ENCODE measurements at regions not wholly inside any gene's neighbourhood (a gene's known extent, or its start where the extent isn't known, plus 50 kb on each side); places are given as distances from the start of the nearest gene placed in this dataset.

DNA sequence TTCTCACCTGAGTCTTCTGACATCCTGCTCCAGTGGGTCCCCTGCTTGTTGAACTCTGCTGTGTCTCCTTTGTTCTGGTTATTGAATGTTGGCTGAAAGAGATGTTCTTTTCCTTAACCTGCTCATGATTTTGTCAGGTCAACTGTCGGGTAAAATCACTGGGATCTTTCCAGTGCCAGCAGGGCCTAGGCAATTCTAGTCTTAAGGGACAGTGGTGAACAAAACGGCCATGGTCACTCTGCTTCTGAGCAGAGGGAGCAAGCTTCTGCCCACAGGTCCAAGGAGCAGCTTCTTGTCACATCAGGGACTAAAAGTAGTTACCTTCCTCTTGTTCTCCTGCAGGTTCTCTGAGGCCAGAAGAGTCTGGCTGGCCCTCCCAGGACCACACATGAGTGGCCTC, 65.6 kb downstream of the SEC61B start:
- Histone ChIP-seq H2BK12ac (ENCODE audit: insufficient read length, low read depth, low read length) (no peak overlapping the region), H4K8ac (replicated peaks; ENCODE audit: insufficient read length, low read depth, low read length) (no peak overlapping the region)

More for the DNA sequence above, 65.6 kb downstream of the SEC61B start:
- Histone ChIP-seq H2BK20ac (ENCODE audit: low read depth, low read length, poor library complexity, severe bottlenecking) (no peak overlapping the region), H2AFZ (ENCODE audit: low read length) (no peak overlapping the region), H3K56ac (ENCODE audit: insufficient read length, low read depth, low read length) (no peak overlapping the region), H3K27ac (ENCODE audit: insufficient read length, low read depth, low read length) (no peak overlapping the region), H3K9me3 (ENCODE audit: control insufficient read depth, low read depth, low read length) (no peaks in the 10 kb centered on the region), H3K4me1 (ENCODE audit: insufficient read depth, low read length) (no peaks in the 10 kb centered on the region), H3K23me2 (ENCODE audit: insufficient read length, low read depth, low read length, poor library complexity, severe bottlenecking) (no peaks in the 10 kb centered on the region), H2BK120ac (ENCODE audit: low read depth, low read length, poor library complexity, severe bottlenecking) (no peak overlapping the region), H2BK5ac (ENCODE audit: insufficient read length, low read length) (no peak overlapping the region), H3K27me3 (ENCODE audit: insufficient read depth, low read length) (no peaks in the 10 kb centered on the region; the same call in 1 of the 2 replicates), H3K4ac (ENCODE audit: low read depth, low read length) (no peak overlapping the region), H3K14ac (ENCODE audit: insufficient read depth, low read length) (no peak overlapping the region; the same call in 1 of the 2 replicates), H3K18ac (ENCODE audit: insufficient read length, low read depth, low read length) (no peak overlapping the region), H4K91ac (ENCODE audit: insufficient read length, low read depth, low read length) (no peak overlapping the region), H3K79me1 (ENCODE audit: insufficient read depth, low read depth, low read length, poor library complexity, severe bottlenecking) (no peaks in the 10 kb centered on the region), H3K79me2 (ENCODE audit: insufficient read depth, low read length) (no peaks in the 10 kb centered on the region; the same call in 1 of the 2 replicates), H4K20me1 (ENCODE audit: control insufficient read depth, insufficient read depth, insufficient read length) (no peaks in the 10 kb centered on the region), H3K23ac (ENCODE audit: insufficient read length, low read depth, low read length) (no peak overlapping the region), H3K9ac (ENCODE audit: extremely low read depth, insufficient read length, low read length) (no peak overlapping the region), H2AK5ac (ENCODE audit: insufficient read length, low read length) (no peak overlapping the region), H3K4me2 (ENCODE audit: insufficient read depth, insufficient read length, low read length) (no peak overlapping the region), H3T11ph (ENCODE audit: low read length) (no peak overlapping the region), H2BK15ac (ENCODE audit: low read depth, low read length) (no peak overlapping the region), H4K5ac (ENCODE audit: insufficient read length, low read depth, low read length) (no peak overlapping the region)
- no peak for DNase-seq
- Mint-ChIP-seq H3K9me3 (peaks cover 0 to 1% of the 10 kb centered on the region in 2 experiments; a peak in 1 of 5 replicates), H3K27me3 (ENCODE audit: low read depth) (no peaks in the 10 kb centered on the region), H3K4me1 (peaks cover 6 to 9% of the 10 kb centered on the region in 2 experiments), H3K4me3 (no peak overlapping the region), H3K27ac (no peak overlapping the region), H3K36me3 (ENCODE audit: insufficient read depth in 1 of 3, low read depth in 3 of 3) (no peaks in the 10 kb centered on the region; a peak in 1 of 7 replicates)
- no CpG with 5 or more reads among the region's 2 CpGs for WGBS (ENCODE audit: extremely low coverage, insufficient read length, low lambda C conversion rate)
- TF ChIP-seq, protein P1, sequence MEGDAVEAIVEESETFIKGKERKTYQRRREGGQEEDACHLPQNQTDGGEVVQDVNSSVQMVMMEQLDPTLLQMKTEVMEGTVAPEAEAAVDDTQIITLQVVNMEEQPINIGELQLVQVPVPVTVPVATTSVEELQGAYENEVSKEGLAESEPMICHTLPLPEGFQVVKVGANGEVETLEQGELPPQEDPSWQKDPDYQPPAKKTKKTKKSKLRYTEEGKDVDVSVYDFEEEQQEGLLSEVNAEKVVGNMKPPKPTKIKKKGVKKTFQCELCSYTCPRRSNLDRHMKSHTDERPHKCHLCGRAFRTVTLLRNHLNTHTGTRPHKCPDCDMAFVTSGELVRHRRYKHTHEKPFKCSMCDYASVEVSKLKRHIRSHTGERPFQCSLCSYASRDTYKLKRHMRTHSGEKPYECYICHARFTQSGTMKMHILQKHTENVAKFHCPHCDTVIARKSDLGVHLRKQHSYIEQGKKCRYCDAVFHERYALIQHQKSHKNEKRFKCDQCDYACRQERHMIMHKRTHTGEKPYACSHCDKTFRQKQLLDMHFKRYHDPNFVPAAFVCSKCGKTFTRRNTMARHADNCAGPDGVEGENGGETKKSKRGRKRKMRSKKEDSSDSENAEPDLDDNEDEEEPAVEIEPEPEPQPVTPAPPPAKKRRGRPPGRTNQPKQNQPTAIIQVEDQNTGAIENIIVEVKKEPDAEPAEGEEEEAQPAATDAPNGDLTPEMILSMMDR (conservative IDR thresholded peaks at IDR 0.05), result no peak
